Neural cell (in vitro differentiated cells): ENCODE measurements at regions not wholly inside any gene's neighbourhood (a gene's known extent, or its start where the extent isn't known, plus 50 kb on each side); places are given as distances from the start of the nearest gene placed in this dataset.

Experiments used
- H2AFZ ChIP-seq: fragments of 200-600, 300-800 bp; sonication (generic), shearing (Covaris generic); 2 replicates; pipeline ENCODE4 v1.6.0; 2014; ENCODE audit warnings: low read depth, mild to moderate bottlenecking, antibody characterized with exemption, low read length, moderate library complexity
- H3F3A ChIP-seq: fragments of 200-600 bp; shearing (Covaris generic); 2 replicates; pipeline ENCODE4 v1.6.1; 2016; ENCODE audit warnings: mild to moderate bottlenecking, moderate library complexity, mixed read lengths, antibody characterized with exemption, low read length; ENCODE audit not compliant: insufficient read depth, poor library complexity, severe bottlenecking
- H3K27ac ChIP-seq: fragments of 200-600, 300-800 bp; sonication (generic), shearing (Covaris generic); 2 replicates; pipeline ENCODE4 v1.5.1; 2014; ENCODE audit warnings: mild to moderate bottlenecking, low read length, moderate library complexity
- H3K27me3 ChIP-seq: fragments of 300-800, 200-600 bp; sonication (generic), shearing (Covaris generic); 2 replicates; pipeline ENCODE4 v1.6.0; 2014; ENCODE audit warnings: mild to moderate bottlenecking, low read depth, low read length, moderate library complexity; ENCODE audit not compliant: insufficient read depth
- H3K36me3 ChIP-seq: fragments of 300-800, 200-600 bp; sonication (generic), shearing (Covaris generic); 2 replicates; pipeline ENCODE4 v1.5.1; 2014; ENCODE audit warnings: mild to moderate bottlenecking, antibody characterized with exemption, low read length, moderate library complexity; ENCODE audit not compliant: insufficient read depth
- H3K4me2 ChIP-seq: fragments of 300-800, 200-600 bp; sonication (generic), shearing (Covaris generic); 2 replicates; pipeline ENCODE4 v1.6.0; 2014; ENCODE audit warnings: mild to moderate bottlenecking, low read length
- H3K4me3 ChIP-seq: fragments of 300-800, 200-600 bp; sonication (generic), shearing (Covaris generic); 2 replicates; pipeline ENCODE4 v1.5.1; 2014; ENCODE audit warnings: mild to moderate bottlenecking, low read length, moderate library complexity
- H3K79me2 ChIP-seq: fragments of 200-600 bp; shearing (Covaris generic); replicated peaks from 2 replicates; pipeline ENCODE4 v1.6.0; 2014; ENCODE audit warnings: mild to moderate bottlenecking, low read length, moderate library complexity; ENCODE audit not compliant: insufficient read depth
- H3K9ac ChIP-seq: fragments of 300-800, 200-600 bp; sonication (generic), shearing (Covaris generic); 2 replicates; pipeline ENCODE4 v1.6.1; 2016; ENCODE audit warnings: mild to moderate bottlenecking, low read length, mixed read lengths
- H3K9me2 ChIP-seq: fragments of 200-600 bp; shearing (Covaris generic); 2 replicates; pipeline ENCODE4 v1.6.1; 2016; ENCODE audit warnings: mild to moderate bottlenecking, low read length, mixed read lengths; ENCODE audit not compliant: insufficient read depth
- H3K9me3 ChIP-seq: fragments of 200-600, 300-800 bp; sonication (generic), shearing (Covaris generic); 2 replicates; pipeline ENCODE4 v1.6.1; 2016; ENCODE audit warnings: mild to moderate bottlenecking, mixed run types, low read length, moderate library complexity, mixed read lengths
- H4K20me1 ChIP-seq: fragments of 200-600 bp; shearing (Covaris generic); 2 replicates; pipeline ENCODE4 v1.6.1; 2016; ENCODE audit warnings: mild to moderate bottlenecking, mixed run types; ENCODE audit not compliant: insufficient read depth
- CTCF ChIP-seq: fragments of 450-650 bp; IDR thresholded peaks from 2 replicates; pipeline ENCODE4 v1.5.1; 2014; ENCODE audit warnings: antibody characterized with exemption, mild to moderate bottlenecking, moderate library complexity; ENCODE audit not compliant: poor library complexity, severe bottlenecking
- EP300 ChIP-seq: fragments of 450-650 bp; conservative IDR thresholded peaks from 2 replicates; pipeline ENCODE4 v1.6.1; 2014; ENCODE audit warnings: antibody characterized with exemption, mild to moderate bottlenecking, moderate library complexity; ENCODE audit not compliant: poor library complexity, severe bottlenecking
- EZH2 ChIP-seq: fragments of 200-600, 300-800 bp; shearing (Covaris generic), sonication (generic); IDR thresholded peaks from 2 replicates; pipeline ENCODE4 v1.6.1; 2014; ENCODE audit warnings: antibody characterized with exemption, low read length, borderline replicate concordance, mild to moderate bottlenecking; ENCODE audit not compliant: insufficient read depth, poor library complexity, severe bottlenecking
- MXI1 ChIP-seq: fragments of 450-650 bp; conservative IDR thresholded peaks from 2 replicates; pipeline ENCODE4 v1.6.1; 2014; ENCODE audit warnings: antibody characterized with exemption, mild to moderate bottlenecking; ENCODE audit not compliant: poor library complexity, severe bottlenecking
- RAD21 ChIP-seq: fragments of 450-650 bp; conservative IDR thresholded peaks from 2 replicates; pipeline ENCODE4 v1.6.1; 2014; ENCODE audit warnings: antibody characterized with exemption, mild to moderate bottlenecking, moderate library complexity
- SMC3 ChIP-seq: fragments of 450-650 bp; conservative IDR thresholded peaks from 2 replicates; pipeline ENCODE4 v1.6.1; 2014; ENCODE audit warnings: antibody characterized with exemption, mild to moderate bottlenecking, moderate library complexity; ENCODE audit not compliant: poor library complexity
- TAF1 ChIP-seq: IDR thresholded peaks from 2 replicates; pipeline ENCODE4 v1.6.1; 2012; ENCODE audit warnings: low read depth
- TF ChIP-seq, protein P1 (sequence below): IDR thresholded peaks from 2 replicates; pipeline ENCODE4 v1.6.1; 2012; ENCODE audit warnings: borderline replicate concordance

DNA sequence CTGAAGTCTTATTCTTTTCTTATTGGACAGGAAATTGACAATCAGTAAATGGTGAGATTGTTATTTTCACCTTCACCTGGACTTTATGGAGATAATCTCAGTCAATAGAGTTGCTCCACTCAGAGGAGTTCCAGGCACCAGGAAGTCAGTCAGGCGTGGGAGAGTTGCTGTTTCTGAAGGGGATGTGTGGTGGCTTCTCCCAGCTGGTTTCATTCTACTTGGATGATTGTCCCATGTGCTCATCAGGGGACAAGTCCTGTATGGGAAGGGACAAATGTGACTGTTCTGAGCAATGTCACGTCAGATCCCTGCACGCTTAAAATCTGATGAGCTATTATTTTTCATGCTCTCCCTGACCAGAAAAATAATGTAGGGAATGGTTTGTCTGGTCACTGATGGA lies 222.5 kb upstream of the PITRM1 start:
- Histone ChIP-seq H3K27ac (no peak overlapping the region), H3K4me3 (no peak overlapping the region), H4K20me1 (no peaks in the 10 kb centered on the region), H2AFZ (no peak overlapping the region), H3F3A (no peaks in the 10 kb centered on the region), H3K9me2 (no peaks in the 10 kb centered on the region), H3K79me2 (no peaks in the 10 kb centered on the region), H3K36me3 (no peaks in the 10 kb centered on the region), H3K27me3 (no peaks in the 10 kb centered on the region), H3K9me3 (no peaks in the 10 kb centered on the region), H3K9ac (no peak overlapping the region), H3K4me2 (no peak overlapping the region)
- TF ChIP-seq MXI1 (no peak), SMC3 (no peak), TAF1 (no peak)

DNA sequence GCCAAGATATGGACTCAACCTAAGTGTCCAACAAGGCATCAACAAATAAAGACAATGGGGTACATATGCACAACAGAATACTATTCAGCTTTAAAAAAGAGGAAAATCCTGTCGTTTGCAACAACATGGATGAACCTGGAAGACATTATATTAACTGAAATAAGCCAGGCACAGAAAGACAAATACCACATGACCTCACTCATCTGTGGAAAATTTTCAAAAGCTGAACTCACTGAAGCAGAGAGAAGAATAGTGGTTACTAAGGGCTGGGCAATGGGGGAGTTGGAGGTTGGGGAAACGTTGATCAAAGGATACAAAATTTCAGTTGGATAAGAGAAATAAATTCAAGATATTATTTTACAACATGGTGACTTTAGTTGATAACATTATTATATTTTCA lies 221.4 kb upstream of the PITRM1 start:
- Histone ChIP-seq H3K4me3 (no peak overlapping the region), H3K79me2 (no peaks in the 10 kb centered on the region), H3F3A (no peaks in the 10 kb centered on the region), H3K36me3 (no peaks in the 10 kb centered on the region), H3K27ac (no peak overlapping the region), H3K4me2 (no peak overlapping the region), H3K9me3 (no peaks in the 10 kb centered on the region), H4K20me1 (no peaks in the 10 kb centered on the region), H3K27me3 (no peaks in the 10 kb centered on the region), H2AFZ (no peak overlapping the region), H3K9me2 (no peaks in the 10 kb centered on the region), H3K9ac (no peak overlapping the region)
- no peak for TF ChIP-seq RAD21
- TF ChIP-seq EP300, result no peak
- TF ChIP-seq, protein P1, sequence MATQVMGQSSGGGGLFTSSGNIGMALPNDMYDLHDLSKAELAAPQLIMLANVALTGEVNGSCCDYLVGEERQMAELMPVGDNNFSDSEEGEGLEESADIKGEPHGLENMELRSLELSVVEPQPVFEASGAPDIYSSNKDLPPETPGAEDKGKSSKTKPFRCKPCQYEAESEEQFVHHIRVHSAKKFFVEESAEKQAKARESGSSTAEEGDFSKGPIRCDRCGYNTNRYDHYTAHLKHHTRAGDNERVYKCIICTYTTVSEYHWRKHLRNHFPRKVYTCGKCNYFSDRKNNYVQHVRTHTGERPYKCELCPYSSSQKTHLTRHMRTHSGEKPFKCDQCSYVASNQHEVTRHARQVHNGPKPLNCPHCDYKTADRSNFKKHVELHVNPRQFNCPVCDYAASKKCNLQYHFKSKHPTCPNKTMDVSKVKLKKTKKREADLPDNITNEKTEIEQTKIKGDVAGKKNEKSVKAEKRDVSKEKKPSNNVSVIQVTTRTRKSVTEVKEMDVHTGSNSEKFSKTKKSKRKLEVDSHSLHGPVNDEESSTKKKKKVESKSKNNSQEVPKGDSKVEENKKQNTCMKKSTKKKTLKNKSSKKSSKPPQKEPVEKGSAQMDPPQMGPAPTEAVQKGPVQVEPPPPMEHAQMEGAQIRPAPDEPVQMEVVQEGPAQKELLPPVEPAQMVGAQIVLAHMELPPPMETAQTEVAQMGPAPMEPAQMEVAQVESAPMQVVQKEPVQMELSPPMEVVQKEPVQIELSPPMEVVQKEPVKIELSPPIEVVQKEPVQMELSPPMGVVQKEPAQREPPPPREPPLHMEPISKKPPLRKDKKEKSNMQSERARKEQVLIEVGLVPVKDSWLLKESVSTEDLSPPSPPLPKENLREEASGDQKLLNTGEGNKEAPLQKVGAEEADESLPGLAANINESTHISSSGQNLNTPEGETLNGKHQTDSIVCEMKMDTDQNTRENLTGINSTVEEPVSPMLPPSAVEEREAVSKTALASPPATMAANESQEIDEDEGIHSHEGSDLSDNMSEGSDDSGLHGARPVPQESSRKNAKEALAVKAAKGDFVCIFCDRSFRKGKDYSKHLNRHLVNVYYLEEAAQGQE, result no peak
- TF ChIP-seq EZH2, result no peak
- no peak for TF ChIP-seq SMC3

DNA sequence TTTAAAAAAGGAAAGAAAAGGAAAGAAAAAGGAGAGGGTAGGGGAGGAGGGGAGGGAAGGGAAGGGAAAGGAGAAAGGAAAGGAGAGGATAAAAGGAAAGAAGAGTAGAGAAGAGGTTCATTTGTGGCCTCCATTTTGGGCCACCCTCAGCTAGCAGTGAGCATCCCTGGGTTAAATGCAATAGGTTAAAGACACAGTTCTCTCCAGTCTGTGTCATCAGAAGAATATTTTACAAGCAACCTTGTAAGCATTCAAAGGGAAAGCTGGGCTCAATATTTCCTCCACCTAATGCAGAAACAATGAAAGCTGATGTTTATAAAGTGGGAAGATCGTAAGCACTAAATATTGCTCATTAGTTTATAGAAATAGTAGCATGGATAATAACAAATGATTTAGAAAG lies 219.1 kb upstream of the PITRM1 start:
- no peaks in the 10 kb centered on the region for H3K79me2 ChIP-seq
- no peaks in the 10 kb centered on the region for H4K20me1 ChIP-seq
- no peak overlapping the region for H2AFZ ChIP-seq
- H3K4me3 ChIP-seq, result no peak overlapping the region
- H3K27me3 ChIP-seq, result no peaks in the 10 kb centered on the region
- no peak overlapping the region for H3K9ac ChIP-seq
- H3K36me3 ChIP-seq, result no peaks in the 10 kb centered on the region
- H3K9me3 ChIP-seq, result no peaks in the 10 kb centered on the region
- no peak overlapping the region for H3K4me2 ChIP-seq
- TF ChIP-seq MXI1 (no peak), EZH2 (no peak), CTCF (no peak), EP300 (no peak), RAD21 (no peak)
- TF ChIP-seq, protein P1, result no peak
- H3K9me2 ChIP-seq, result no peaks in the 10 kb centered on the region
- H3F3A ChIP-seq, result no peaks in the 10 kb centered on the region
- H3K27ac ChIP-seq, result no peak overlapping the region
